SH-SY5Y (cell line): ENCODE measurements at regions not wholly inside any gene's neighbourhood (a gene's known extent, or its start where the extent isn't known, plus 50 kb on each side); places are given as distances from the start of the nearest gene placed in this dataset.

Experiments used
- GATA2 ChIP-seq: IDR thresholded peaks from 2 replicates; pipeline ENCODE4 v1.6.1; 2011; ENCODE audit warnings: mild to moderate bottlenecking, low read depth, low read length
- GATA3 ChIP-seq: IDR thresholded peaks from 2 replicates; pipeline ENCODE4 v1.6.1; 2011; ENCODE audit warnings: low read depth, mild to moderate bottlenecking, low read length, moderate library complexity

DNA sequence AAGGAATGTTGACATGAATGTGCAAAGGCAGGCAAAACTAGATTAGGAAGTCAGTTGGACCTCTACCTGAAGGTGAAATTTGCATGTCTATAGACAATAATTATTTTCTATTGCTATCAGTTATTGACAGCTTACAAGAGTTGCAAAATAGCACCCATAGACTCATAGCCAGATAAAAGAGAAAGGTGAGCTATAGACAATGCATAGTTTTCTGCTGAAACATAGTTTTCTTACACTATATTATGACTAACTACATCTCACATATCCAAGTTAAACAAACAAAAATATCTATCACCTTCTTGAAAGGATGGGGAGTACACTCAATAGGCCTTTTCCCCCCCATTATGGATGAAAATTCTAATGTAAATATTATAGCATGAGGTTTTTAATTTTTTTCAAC, 305.0 kb downstream of the PTH2R start:
- TF ChIP-seq GATA2 = no peak
- no peak for TF ChIP-seq GATA3

DNA sequence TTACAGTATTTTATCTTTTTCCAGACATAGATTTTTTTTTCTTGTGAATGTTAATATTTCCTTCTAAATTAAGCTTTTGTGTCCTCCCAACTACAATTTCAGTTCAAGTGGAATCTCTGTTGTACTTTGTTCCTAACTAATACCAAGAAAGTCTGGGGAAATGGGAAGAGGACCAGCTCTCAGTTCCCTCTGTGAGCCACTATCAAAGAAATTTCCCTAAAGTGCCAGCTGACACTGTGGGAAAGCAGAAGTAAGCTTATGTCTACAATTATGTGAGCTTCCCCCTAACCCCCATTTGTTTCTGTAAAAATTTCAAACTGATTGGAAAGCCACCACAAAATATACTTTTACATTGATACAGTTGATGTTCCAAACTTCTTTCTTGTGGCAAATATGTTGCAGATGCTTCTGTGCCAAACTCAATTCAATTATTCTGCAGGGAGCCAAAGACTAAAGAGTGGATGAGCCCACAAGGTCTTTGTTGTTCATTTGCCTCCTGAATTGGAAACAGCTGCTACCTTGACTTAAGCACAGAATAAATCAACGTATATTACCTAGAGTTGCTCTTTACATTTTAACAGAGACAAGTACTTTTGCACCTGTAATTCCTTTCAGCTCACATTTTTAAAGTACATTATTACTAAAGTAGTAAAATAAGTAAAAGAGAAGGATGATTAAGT, 306.6 kb downstream of the PTH2R start:
- no peak for TF ChIP-seq GATA2
- no peak for TF ChIP-seq GATA3

DNA sequence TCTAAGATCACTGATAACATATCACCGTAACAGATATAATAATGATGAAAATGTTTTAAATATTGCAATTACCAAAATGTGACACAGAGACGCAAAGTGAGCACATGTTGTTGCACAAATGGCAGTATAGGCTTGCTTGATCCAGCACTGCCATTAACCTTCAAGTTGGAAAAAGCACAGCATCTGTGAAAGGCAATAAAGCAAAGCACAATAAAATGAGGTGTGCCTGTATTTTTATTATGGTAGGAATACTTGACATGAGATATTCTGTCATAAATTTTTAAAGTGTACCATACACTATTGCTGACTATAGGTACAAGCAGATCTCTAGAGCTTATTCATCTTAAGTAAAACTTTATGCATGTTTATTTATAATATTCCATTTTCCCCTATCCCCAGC, 312.2 kb downstream of the PTH2R start:
- no peak for TF ChIP-seq GATA2
- no peak for TF ChIP-seq GATA3

DNA sequence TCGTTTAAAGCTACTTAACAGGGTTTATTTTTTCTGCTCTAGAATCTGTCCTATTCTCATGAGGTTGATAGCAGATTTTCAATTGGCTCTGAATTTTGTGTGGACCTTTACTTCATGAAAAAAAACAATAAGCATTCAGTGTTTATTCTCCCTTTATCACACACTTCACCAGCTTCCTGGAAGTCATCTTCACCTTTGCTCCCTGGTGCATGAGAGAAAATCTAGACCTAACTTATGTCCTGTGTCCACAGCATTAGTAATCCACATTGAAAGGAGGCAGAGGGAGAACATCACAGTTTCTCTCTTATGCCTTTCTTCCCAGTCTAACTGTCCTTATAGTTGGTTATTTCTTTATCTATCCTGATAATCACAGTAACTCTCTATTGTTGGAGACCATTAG, 316.1 kb downstream of the PTH2R start:
- TF ChIP-seq GATA2 (no peak), GATA3 (no peak)

DNA sequence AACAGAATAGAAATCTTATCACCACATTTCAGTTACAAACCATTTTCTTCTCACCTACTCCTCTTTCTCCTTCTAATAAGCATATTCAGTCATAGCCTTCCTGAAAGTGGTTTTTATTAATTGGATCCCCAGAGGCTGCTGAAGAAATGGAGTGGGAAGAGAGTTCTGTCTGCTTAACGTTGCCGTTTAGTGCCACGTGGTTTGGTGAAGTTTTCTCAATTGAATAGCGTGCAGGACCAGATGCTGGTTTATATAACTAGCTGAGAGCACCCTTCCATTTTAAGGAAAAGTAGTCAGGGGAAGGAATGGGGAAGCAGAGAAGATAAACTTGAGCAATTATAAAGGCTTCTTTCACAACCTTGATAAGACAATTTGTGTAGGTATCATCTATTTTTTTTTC, 318.7 kb downstream of the PTH2R start:
- TF ChIP-seq GATA2 (no peak), GATA3 (no peak)

DNA sequence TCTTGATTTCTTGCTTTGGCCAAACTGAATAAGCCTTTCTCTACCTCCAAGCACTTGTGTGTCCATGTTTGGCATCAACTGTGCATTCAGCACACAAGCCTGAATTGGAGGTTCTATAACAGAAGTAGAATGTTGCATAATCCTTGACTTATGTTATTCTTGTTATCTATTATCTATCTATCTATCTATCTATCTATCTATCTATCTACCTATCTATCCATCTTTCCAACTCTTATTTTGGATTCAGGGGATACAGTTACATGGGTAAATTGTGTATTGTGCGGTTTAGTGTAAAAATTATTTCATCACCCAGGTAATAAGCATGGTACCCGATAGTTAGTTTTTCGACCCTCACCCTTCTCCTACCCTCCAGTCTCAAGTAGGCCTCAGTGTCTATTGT, 319.6 kb downstream of the PTH2R start:
- TF ChIP-seq GATA3 = no peak
- no peak for TF ChIP-seq GATA2

DNA sequence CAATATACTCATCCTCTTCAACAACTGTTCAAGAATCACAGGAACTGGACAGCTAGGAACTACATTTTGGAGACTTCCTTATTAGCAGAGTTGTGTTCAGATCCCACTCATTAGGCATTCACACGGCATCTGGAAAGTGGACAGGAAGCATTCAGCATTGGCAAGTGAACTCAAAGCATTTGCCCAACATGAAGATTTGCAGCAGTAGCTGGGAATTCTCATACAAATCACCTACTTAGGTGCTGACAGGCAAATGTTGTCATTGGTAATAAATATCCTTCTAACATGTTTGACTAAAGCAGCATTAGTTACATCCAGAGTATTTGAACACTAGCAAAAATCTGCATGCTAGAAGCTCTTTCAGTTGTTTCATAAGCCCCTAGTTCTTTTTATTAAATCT, 350.8 kb downstream of the PTH2R start:
- TF ChIP-seq GATA3 (no peak), GATA2 (no peak)

DNA sequence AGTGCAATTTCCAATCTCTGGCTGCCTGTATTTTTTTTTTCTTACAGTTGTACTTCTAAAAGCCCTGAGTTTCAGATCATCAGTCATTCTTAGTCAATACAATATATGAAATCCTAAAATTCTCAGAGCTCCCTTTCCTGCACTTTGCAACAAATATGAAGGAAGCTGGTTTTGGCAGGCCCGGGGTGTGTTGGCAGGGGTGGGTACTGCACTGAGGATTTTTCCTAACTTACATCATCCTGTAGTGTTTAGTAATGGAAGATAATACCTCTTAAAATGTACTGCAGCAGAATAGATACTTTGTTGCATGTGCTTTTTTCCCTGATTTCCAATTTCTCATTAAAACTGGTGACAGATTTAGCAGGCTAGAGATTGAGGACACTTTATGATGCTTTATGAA, 374.6 kb downstream of the PTH2R start:
- TF ChIP-seq GATA2 (no peak), GATA3 (no peak)

DNA sequence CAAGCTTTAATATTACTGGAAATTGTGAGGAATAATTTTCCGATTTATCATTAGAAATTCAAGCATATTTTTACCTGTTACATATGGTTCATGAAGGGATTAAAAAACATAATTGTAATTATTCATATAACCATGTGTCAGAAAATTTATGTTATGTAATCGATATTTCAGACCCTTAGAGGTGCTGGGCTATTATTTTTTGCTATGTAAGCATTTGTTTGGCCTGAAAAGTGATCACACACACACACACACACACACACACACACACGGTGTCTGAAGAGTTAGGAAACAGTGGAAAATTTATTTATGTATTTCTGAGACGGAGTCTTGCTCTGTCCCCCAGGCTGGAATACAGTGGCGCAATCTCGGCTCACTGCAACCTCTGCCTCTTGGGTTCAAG, 375.5 kb downstream of the PTH2R start:
- no peak for TF ChIP-seq GATA3
- TF ChIP-seq GATA2 = no peak

DNA sequence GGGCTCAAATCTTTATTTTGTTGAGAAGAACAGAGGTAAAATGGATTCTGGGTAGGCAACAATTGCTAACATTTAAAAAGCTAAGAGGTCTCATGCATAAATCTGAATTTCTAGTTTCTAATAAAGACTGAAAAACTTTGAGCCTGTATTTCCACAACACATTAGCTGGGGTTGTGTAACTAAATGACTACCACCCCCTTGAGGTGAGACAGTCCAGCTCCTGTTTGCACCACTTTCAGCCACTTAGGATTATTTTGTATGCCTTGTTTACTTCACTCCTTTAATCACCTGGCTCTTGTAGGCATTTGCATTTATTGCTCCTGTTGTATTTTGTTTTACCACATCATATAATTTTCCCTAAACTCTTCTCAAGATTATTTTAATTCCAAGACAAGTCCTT, 376.6 kb downstream of the PTH2R start:
- TF ChIP-seq GATA3 (no peak), GATA2 (no peak)

DNA sequence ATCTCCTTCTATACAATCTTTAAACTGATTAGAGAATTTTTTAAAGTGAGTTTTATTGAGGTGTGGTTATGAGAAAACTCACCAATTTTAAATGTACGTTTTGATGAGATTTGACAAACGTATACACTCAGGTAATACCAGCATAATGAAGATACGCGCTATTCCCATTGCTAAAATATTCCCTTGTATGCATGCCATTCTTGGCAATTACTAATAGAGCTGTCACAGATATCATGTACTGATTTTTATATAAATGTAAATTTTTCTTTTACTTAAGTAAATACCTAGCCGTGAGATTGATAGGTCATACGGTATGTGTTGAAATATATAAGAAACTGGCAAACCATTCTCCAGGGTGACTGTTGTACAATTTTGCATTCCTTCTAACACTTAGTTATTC, 384.7 kb downstream of the PTH2R start:
- no peak for TF ChIP-seq GATA3
- no peak for TF ChIP-seq GATA2

DNA sequence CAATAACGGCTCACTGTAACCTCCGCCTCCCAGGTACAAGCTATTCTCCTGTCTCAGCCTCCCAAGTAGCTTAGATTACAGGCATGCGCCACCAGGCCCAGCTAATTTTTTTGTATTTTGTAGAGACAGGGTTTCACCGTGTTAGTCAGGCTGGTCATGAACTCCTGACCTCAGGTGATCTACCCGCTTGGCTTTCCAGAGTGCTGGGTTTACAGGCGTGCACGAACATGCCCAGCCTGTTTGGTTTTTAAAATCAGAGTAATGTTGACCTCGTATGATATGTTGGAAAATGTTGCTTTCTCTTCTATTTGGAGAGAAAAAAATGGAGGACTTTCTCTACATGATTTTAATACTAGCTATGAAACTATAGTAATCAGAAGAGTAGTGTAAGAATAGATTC, 386.2 kb downstream of the PTH2R start:
- TF ChIP-seq GATA3 (no peak), GATA2 (no peak)

DNA sequence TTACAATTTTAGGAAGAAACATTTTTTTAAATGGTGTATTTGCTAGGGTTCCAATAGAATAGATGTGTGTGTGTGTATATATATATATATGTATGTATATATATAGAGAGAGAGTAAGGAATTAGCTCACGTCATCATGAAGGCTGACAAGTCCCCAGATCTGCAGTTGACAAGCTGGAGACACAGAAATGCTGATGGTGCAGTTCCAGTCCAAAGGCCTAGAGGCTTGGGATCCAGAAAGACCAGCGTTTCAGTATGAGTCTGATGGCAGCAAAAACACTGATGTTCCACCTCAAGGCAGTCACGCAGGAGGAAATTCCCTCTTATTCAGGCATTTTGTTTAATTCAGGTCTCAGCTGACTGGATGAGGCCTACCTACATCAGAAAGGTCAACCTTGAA, 386.8 kb downstream of the PTH2R start:
- TF ChIP-seq GATA2 (no peak), GATA3 (no peak)

DNA sequence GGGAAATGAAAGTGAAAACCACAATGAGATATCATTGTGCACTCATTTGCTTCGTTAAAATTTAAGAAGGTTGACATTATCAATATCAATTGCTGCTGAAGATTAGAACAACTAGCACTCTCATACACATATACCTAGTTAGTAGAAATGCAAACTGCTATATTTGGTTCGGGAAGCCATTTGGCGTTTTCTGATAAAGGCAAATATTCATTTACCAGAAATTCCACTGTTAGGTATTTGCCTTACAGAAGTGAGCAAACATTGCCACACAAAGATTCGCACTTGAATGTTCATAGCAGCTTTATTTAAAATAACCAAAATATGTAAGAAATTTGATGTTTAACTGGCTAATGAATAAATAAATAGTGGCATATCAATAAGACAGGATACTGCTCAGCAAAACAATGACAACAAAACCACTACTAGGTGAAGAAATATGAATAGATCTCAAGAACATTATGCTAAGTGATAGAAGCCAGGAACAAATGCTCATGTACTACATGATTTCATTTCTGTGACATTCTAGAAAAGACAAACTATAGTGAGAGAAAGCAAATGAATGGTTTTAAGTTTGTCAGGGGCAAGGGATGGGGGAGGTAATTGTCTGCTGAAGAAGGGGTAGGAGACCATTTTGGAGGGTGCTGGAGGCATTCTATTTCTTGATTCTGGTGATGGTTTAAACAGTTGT, 387.8 kb downstream of the PTH2R start:
- TF ChIP-seq GATA3 (no peak), GATA2 (no peak)

DNA sequence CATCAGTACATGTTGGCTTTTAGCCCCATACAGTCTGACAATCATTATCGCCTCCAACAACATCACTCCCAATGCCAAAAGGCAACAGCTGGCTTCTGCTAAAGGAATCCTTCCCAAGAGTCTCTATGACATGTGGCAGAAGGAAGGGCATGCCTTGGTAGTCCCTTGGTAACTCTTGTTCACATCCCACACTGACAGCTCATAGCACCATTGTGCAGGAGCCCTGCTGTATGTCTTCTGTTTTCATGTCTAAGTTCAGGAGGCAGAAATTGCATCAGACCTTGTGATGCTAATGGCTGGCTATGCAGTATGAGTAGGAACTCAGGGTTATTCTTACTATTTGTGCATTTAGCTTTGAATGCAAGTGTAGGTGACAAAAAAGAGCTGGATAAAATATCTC, 392.1 kb downstream of the PTH2R start:
- TF ChIP-seq GATA2 (no peak), GATA3 (no peak)
